ENCODE measurements at regions not wholly inside any gene's neighbourhood (a gene's known extent, or its start where the extent isn't known, plus 50 kb on each side); places are given as distances from the start of the nearest gene placed in this dataset.

DNA sequence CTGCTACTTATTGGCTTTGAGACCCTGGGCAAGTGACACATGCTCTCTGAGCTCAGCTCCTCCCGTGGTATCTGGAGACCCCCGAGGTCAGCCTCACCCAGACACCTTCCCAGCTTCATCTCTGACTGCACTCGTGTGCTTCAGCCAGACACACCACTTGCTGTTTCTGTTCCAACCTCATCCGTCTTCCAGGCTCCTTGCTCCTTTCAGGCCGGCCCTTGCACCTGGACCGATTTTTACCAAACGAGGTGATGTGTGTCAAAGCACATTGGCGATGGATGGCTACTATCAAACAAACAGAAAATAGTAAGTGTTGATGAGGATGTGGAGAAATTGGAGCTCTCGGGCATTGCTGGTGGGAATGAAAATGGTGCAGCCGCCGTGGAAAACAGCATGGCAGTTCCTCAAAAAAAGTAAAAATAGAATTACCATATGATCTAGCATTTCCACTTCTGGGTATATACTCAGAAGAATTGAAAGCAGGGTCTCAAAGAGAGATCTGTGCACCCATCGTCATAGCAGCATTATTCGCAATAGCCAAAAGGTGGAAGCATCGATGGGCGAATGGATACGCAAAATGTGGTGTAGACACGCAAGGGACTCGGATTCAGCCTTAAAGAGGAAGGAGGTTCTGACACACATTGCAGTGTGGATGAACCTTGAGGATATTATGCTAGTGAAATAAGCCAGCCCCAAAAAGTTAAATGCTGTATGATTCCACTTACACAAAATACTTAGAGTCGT is 96.1 kb upstream of the IER5L start:
- DNase-seq (ENCODE audit: low spot score) (no peak), ATAC-seq (no peak)
- no peak overlapping the region for H3K27ac Mint-ChIP-seq
- no peaks in the 10 kb centered on the region for H3K9me3 Mint-ChIP-seq
- H3K27me3 Mint-ChIP-seq: peaks cover 0 to 22% of the 10 kb centered on the region in 2 donors
- no peaks in the 10 kb centered on the region for H3K36me3 Mint-ChIP-seq
- peaks cover 23 to 25% of the 10 kb centered on the region in 2 donors for H3K4me1 Mint-ChIP-seq (ENCODE audit: low read depth in 2 of 2)
- H3K4me3 Mint-ChIP-seq: no peak overlapping the region

DNA sequence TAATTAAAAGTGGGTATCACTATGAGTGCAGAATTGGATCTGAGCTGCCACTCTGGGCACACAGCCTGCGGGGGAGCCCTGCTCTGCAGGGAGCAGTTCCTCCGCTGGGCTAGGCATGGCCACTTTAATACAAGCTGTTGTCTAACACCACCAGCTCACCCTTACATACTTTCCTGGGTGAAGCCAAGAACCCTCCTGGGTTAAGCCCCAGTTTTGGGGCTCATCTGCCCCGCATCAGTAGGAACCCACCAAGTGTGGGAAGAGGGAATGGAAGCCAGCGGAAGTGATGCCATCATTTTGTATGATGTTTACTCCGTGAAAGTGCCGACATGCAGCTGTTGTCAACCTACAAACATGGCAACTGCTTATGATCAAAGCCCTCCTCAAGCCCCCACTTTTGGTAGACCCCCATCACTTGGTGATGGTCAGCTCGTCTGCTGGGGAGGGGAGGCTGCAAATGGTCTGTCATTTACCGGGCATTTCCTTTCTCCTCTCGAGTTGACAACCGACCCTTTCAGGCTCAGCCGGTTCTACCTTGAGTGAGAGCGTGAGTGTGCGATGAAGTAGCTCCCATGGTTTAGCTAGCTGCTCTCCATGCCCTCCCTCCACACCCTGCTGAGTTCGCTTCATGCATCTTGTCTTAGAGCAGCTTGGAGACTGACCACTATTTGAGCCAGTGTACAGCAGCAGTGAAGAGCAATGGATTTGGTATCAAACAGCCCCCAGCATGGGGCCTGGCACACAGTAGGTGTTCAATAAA is 95.3 kb upstream of the IER5L start:
- Mint-ChIP-seq H3K36me3 (no peaks in the 10 kb centered on the region), H3K27ac (peak overlapping the region in 1 of 2 donors; percentile 51), H3K4me1 (ENCODE audit: low read depth in 2 of 2) (peaks cover 23 to 25% of the 10 kb centered on the region in 2 donors), H3K4me3 (no peak overlapping the region), H3K9me3 (no peaks in the 10 kb centered on the region), H3K27me3 (peaks cover 0 to 22% of the 10 kb centered on the region in 2 donors)
- ATAC-seq: no peak
- DNase-seq (ENCODE audit: low spot score): no peak

DNA sequence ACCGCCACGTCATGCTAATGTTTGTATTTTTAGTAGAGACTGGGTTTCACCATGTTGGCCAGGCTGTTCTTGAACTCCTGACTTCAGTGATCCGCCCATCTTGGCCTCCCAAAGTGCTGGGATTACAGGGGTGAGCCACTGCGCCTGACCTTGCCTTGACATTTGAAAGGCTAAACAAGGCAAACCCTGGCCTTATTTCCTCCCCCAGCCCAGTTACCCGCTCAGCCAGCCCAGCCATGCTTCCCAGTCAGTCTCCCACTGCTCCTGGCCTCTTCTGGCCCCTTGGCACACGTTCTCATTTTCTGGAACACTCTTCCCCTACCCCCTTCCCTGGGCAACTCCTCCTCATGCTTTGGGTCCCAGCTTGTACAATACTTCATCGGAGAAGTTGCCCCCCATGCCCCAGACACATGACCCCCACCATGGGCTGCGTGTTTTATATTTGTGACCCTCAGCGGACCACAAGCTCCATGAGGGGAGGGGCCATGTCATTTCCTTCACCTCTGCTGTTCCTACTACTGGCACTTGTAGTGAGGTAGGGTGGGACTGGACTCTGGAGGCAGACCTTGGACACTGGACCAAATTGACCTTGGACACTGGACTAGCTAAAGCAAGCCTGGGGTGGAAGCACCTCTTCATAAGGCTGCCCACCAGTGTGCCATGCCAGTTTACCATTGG is 94.4 kb upstream of the IER5L start:
- Mint-ChIP-seq H3K36me3 (no peaks in the 10 kb centered on the region), H3K4me3 (no peak overlapping the region), H3K4me1 (ENCODE audit: low read depth in 2 of 2) (peaks cover 23 to 25% of the 10 kb centered on the region in 2 donors), H3K27me3 (peaks cover 0 to 22% of the 10 kb centered on the region in 2 donors), H3K9me3 (no peaks in the 10 kb centered on the region), H3K27ac (peak overlapping the region in 1 of 2 donors; percentile 51)
- ATAC-seq: no peak
- no peak for DNase-seq (ENCODE audit: low spot score)

DNA sequence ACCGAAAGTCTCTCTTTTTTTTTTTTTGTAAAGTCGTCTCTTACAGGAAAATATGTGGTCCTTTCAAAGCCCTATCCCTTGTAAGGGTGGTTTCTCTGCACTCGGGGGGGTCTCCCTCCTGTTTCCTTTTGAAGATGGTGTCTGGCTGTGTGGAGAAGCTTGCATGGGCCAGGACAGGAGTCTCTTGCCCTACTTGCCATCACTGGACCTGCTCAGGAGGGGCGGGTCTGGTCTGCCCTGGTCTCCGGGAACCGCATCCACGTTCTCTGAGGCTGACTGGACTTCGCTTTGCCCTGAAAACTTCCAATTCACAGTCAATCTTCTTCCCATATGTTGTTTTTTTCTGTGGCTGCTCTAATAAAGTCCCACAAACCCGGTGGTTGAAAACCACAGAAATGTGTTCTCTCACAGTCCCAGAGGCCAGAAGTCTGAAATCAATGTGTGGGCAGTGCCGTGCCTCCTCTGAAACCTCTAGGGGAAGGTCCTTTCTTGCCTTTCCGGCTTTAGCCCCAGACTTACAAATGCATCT is 92.9 kb upstream of the IER5L start:
- DNase-seq (ENCODE audit: low spot score) (no peak), ATAC-seq (peak; percentile 48 to 75)
- Mint-ChIP-seq H3K27ac (peak overlapping the region in 1 of 2 donors; percentile 45), H3K4me3 (peak overlapping the region; percentile 83), H3K36me3 (no peaks in the 10 kb centered on the region), H3K9me3 (no peaks in the 10 kb centered on the region), H3K27me3 (peaks cover 0 to 15% of the 10 kb centered on the region in 2 donors), H3K4me1 (ENCODE audit: low read depth in 2 of 2) (peaks cover 23 to 28% of the 10 kb centered on the region in 2 donors)

DNA sequence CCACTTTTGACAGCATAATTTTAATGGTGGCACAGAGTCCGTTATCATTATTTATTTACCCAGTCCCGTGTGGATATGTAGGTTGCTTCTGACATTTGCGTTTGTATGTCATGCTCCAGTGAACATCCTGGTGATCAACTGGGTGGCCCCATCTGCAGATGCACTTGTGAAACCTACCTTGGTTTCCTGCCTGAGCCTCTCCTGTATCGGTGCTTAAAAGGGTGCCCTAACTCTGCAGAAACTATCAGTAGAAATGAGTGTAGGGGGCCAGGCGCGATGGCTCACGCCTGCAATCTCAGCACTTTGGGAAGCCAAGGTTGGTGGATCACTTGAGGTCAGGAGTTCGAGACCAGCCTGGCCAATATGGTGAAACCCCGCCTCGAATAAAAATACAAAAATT is 92.1 kb upstream of the IER5L start:
- Mint-ChIP-seq H3K9me3 (no peaks in the 10 kb centered on the region), H3K4me3 (peak overlapping the region; percentile 83), H3K36me3 (no peaks in the 10 kb centered on the region), H3K27ac (no peak overlapping the region), H3K27me3 (peaks cover 0 to 9% of the 10 kb centered on the region in 2 donors), H3K4me1 (ENCODE audit: low read depth in 2 of 2) (peaks cover 23 to 28% of the 10 kb centered on the region in 2 donors)
- ATAC-seq: peak; percentile 54 to 55
- no peak for DNase-seq (ENCODE audit: low spot score)

DNA sequence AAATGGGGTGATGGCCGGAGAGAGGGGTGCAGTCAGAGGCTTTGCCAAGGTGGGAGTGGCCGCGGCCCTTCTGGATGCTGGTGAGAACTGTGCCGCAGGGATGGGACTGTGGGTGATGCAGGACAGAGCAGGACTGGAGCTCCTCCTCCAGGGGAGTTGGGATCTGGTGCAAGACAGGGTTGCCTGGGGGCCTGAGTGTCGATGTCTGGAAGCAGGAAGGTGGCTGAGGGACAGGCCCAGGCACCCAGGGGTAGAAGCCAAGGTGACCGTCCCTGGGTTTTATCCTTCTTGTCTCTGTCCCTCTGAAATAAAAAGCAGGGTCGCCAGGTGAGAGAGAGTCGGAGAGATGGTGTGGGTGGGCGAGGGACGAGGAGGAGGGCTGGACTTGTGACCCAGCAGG is 89.1 kb upstream of the IER5L start:
- ATAC-seq (no peak), DNase-seq (ENCODE audit: low spot score) (no peak)
- Mint-ChIP-seq H3K4me1 (ENCODE audit: low read depth in 2 of 2) (peaks cover 19 to 23% of the 10 kb centered on the region in 2 donors), H3K9me3 (no peaks in the 10 kb centered on the region), H3K4me3 (no peak overlapping the region), H3K27me3 (peaks cover 7 to 10% of the 10 kb centered on the region in 2 donors), H3K36me3 (no peaks in the 10 kb centered on the region), H3K27ac (peak overlapping the region in 1 of 2 donors; percentile 10)

DNA sequence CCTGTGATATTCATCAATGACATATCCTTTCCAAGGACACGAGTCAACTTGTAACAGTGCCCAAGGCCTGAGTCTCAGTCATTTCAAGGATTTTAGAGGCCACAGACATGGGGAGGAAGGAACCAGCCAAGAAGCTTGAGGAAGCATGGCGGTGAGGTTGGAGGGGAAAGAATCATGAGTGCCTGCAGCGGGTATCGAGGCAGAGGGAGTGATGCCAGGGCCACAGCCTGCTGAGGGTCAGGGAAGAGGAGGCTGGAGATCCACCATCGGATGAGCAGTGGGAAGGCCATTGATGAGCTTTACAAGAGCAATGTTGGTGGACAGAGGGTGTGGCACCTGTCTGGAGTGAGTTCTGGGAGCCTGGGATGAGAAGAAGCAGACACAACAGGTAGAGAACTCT is 88.5 kb upstream of the IER5L start:
- peak overlapping the region in 1 of 2 donors; percentile 10 for H3K27ac Mint-ChIP-seq
- peak; percentile 53 for DNase-seq (ENCODE audit: low spot score)
- H3K9me3 Mint-ChIP-seq: no peaks in the 10 kb centered on the region
- ATAC-seq: no peak
- H3K4me1 Mint-ChIP-seq (ENCODE audit: low read depth in 2 of 2): peaks cover 13 to 18% of the 10 kb centered on the region in 2 donors
- H3K27me3 Mint-ChIP-seq: peaks cover 7 to 12% of the 10 kb centered on the region in 2 donors
- no peak overlapping the region for H3K4me3 Mint-ChIP-seq
- H3K36me3 Mint-ChIP-seq: no peaks in the 10 kb centered on the region

DNA sequence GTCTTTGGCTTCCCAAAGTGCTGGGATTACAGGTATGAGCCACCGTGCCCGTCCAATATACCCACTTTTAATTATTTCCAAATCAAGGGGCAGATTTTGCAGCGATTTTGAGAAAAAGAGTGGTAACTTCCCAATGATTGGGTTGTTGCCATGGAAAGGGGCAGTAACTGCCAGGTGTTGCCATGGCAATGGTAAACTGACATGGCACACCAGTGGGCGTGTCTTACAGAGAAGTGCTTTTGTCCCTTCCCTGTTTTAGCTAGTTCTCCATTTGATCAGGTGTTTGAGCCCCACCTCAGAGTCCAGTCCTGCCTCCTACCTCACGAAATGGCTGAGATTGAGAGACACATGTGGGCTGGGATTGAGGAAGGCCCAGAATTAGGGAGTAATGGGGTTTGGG is 86.3 kb upstream of the IER5L start:
- no peak overlapping the region for H3K4me3 Mint-ChIP-seq
- H3K4me1 Mint-ChIP-seq (ENCODE audit: low read depth in 2 of 2): peaks cover 4 to 10% of the 10 kb centered on the region in 2 donors
- H3K27ac Mint-ChIP-seq: no peak overlapping the region
- no peak for ATAC-seq
- no peak for DNase-seq (ENCODE audit: low spot score)
- no peaks in the 10 kb centered on the region for H3K36me3 Mint-ChIP-seq
- H3K9me3 Mint-ChIP-seq: no peaks in the 10 kb centered on the region
- peaks cover 25 to 28% of the 10 kb centered on the region in 2 donors for H3K27me3 Mint-ChIP-seq

DNA sequence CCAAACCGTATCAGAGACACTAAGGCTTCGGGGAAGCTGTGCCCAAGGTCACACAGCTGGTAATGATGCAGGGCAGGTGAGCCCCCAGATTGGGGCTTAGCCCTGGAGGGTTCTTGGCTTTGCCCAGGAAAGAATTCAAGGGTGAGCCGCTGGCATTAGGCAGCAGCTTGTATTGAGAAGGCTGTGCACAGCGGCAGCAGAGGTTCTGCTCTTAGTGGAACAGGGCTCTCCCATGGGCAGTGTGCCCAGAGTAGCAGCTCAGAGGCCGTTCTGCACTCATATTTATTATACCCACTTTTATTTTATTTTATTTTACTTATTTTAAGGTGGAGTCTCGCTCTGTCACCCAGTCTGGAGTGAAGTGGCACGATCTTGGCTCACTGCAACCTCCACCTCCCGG is 85.8 kb upstream of the IER5L start:
- ATAC-seq (no peak), DNase-seq (ENCODE audit: low spot score) (no peak)
- peaks cover 31 to 34% of the 10 kb centered on the region in 2 donors for H3K27me3 Mint-ChIP-seq
- peaks cover 10 to 15% of the 10 kb centered on the region in 2 donors for H3K4me1 Mint-ChIP-seq (ENCODE audit: low read depth in 2 of 2)
- H3K27ac Mint-ChIP-seq: no peak overlapping the region
- H3K36me3 Mint-ChIP-seq: no peaks in the 10 kb centered on the region
- no peak overlapping the region for H3K4me3 Mint-ChIP-seq
- no peaks in the 10 kb centered on the region for H3K9me3 Mint-ChIP-seq

DNA sequence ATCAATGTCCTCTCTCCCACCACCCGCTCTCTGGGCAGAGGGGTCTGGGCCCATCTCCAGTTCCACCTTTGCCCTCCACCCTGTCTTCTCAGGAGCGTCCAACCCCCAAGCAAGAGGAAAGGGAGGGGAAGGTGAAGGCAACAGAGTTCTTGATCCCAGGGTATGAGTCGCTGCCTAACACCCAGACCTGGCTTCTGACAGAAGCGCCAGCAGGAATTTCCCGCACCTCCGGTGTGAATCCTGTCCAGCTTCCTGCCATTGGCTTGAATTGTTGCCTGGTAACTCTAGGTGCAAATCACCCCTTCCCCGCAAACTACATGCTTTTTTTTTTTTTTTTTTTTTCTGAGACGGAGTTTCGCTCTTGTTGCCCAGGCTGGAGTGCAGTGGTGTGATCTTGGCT is 84.2 kb upstream of the IER5L start:
- Mint-ChIP-seq H3K4me3 (no peak overlapping the region), H3K9me3 (no peaks in the 10 kb centered on the region), H3K27me3 (peaks cover 32 to 42% of the 10 kb centered on the region in 2 donors), H3K27ac (peak overlapping the region in 1 of 2 donors; percentile 21), H3K4me1 (ENCODE audit: low read depth in 2 of 2) (peaks cover 12 to 20% of the 10 kb centered on the region in 2 donors), H3K36me3 (no peaks in the 10 kb centered on the region)
- DNase-seq (ENCODE audit: low spot score): peak; percentile 6
- no peak for ATAC-seq

DNA sequence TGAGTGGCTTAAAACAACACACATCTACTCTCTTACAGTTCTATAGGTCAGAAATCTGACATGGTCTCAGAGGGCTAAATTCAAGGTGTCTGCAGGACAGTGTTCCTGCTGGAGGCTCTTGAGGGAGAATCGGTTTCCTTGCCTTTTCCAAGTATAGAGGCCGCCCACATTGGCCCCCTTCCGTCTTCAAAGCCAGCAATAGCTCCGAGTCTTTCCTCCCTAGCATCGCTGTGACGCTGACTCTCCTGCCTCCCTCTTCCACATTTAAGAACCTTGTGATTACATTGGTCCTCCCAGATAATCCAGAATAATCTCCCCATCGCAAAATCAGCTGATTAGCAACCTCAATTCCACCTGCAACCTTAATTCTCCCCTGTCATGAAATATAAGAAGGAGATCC is 81.3 kb upstream of the IER5L start:
- Mint-ChIP-seq H3K27me3 (peaks cover 33 to 42% of the 10 kb centered on the region in 2 donors), H3K36me3 (no peaks in the 10 kb centered on the region), H3K9me3 (no peaks in the 10 kb centered on the region), H3K4me3 (peak overlapping the region; percentile 74), H3K27ac (no peak overlapping the region), H3K4me1 (ENCODE audit: low read depth in 2 of 2) (peaks cover 12 to 16% of the 10 kb centered on the region in 2 donors)
- no peak for DNase-seq (ENCODE audit: low spot score)
- no peak for ATAC-seq

DNA sequence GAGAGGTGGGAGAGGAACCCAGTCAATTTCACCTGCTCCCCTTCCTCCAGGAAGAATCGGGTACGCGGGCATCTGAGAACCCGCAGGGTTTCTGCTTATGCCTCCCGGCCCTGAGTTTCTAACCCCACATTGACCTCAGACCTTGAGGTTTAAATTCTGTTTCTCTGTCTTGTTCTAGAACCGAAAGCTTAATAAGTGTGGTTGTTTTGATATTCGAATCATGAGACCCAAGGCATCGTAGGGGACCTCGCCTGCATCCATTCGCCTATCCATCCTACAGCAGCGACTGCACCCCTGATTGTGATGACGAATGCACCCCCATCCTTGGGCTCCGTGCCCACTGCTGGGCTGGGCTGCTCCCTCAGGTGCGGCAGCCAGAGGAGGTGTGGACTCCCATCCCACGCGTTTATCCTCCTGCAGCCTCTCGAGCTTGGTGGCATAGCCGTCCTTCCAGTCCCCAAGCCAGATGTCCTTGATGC is 80.8 kb upstream of the IER5L start:
- H3K4me1 Mint-ChIP-seq (ENCODE audit: low read depth in 2 of 2): peaks cover 12 to 16% of the 10 kb centered on the region in 2 donors
- no peaks in the 10 kb centered on the region for H3K9me3 Mint-ChIP-seq
- H3K27me3 Mint-ChIP-seq: peaks cover 33 to 42% of the 10 kb centered on the region in 2 donors
- peak overlapping the region; percentile 74 for H3K4me3 Mint-ChIP-seq
- H3K36me3 Mint-ChIP-seq: no peaks in the 10 kb centered on the region
- H3K27ac Mint-ChIP-seq: no peak overlapping the region
- DNase-seq (ENCODE audit: low spot score) (peak; percentile 35), ATAC-seq (no peak)

DNA sequence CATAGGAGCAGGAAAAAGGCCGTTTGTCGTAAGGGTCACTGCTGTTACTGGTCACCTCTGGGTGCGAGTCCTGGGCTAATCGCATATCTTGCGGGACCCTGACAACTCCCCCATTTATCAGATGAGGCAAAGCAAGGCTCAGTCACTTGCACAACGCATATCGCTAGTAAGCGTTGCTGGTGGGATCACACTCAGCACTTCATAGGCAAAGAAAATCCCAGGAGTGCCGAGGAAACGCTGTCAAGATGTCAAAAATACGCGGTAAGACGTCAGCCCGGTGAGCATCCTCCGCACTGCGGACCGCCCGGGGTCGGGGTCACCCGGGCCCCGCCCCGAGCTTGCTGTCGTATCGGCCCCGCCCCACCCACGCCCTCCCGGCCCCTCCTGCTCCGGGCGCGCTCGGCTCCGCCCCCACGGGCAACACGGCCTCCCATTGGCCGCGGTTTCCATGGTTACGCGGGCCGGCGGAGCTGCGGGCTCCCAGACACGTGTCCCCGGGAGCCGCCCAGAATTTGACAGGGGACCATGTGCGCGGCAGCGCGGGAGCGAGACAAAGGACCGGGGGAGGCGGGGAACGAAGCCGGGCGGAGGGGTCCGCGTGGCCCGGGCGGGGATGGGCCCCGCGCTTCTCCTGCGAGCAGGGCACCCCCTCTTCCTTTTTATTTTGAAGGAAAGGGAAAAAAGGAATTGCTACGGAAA is 80.2 kb upstream of the IER5L start:
- Mint-ChIP-seq H3K27me3 (peaks cover 33 to 41% of the 10 kb centered on the region in 2 donors), H3K9me3 (no peaks in the 10 kb centered on the region), H3K36me3 (no peaks in the 10 kb centered on the region), H3K27ac (no peak overlapping the region), H3K4me3 (peak overlapping the region; percentile 74), H3K4me1 (ENCODE audit: low read depth in 2 of 2) (peaks cover 12 to 16% of the 10 kb centered on the region in 2 donors)
- DNase-seq (ENCODE audit: low spot score) (peak; percentile 90), ATAC-seq (peak; percentile 91 to 96)

All from natural killer cell treated with Interleukin-12 subunit alpha and Interleukin-12 subunit beta and Interleukin-15 and Interleukin-18, amount 100 ng/mL, for 72 hours (primary cell).